Cardiac muscle cell (in vitro differentiated cells and primary cell): ENCODE measurements at regions not wholly inside any gene's neighbourhood (a gene's known extent, or its start where the extent isn't known, plus 50 kb on each side); places are given as distances from the start of the nearest gene placed in this dataset.

ENCODE experiments used
- DNase-seq, 2 donors: peaks; one replicate each; pipeline versions ENCODE4 v3.0.0 to v3.0.0-alpha.2; 2010 to 2017; ENCODE audit warnings: low read depth in 1 of 2, low spot score in 1 of 2
- H3K27ac ChIP-seq: fragments of 200-600 bp; sonication (generic); 2 replicates; pipeline ENCODE4 v1.5.1; 2016
- H3K27me3 ChIP-seq: fragments of 200-600 bp; sonication (generic); 2 replicates; pipeline ENCODE4 v1.6.0; 2016; ENCODE audit warnings: control low read depth
- H3K36me3 ChIP-seq: fragments of 200-600 bp; sonication (generic); 2 replicates; pipeline ENCODE4 v1.5.1; 2016; ENCODE audit warnings: control low read depth
- H3K4me1 ChIP-seq: fragments of 200-600 bp; sonication (generic); 2 replicates; pipeline ENCODE4 v1.8.1; 2017; ENCODE audit warnings: low read depth, mild to moderate bottlenecking, mixed run types
- H3K4me3 ChIP-seq: fragments of 200-600 bp; sonication (generic); 2 replicates; pipeline ENCODE4 v1.5.1; 2016; ENCODE audit warnings: mild to moderate bottlenecking
- H3K9me3 ChIP-seq: fragments of 200-600 bp; sonication (generic); 2 replicates; pipeline ENCODE4 v1.5.1; 2017; ENCODE audit warnings: low read depth, mild to moderate bottlenecking, control low read depth
- TF ChIP-seq, protein P1 (sequence below): IDR thresholded peaks from 2 replicates; pipeline ENCODE4 v1.5.1; 2012; ENCODE audit warnings: low read depth, mild to moderate bottlenecking, low read length

DNA sequence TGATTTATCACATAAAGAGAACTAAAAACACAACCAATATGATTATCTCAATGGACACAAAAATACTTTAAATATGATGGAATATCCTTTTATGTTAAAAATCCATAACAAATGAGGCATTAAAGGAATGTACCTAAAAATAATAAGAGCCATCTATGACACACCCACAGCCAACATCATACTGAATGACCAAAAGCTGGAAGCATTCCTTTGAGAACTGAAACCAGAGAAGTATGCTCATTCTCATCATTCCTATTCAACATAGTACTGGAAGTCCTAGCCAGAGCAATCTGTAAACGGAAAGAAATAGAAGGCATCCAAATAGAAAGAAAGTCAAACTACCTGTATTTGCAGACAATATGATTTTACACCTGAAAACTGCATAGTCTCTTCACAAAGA lies 671.0 kb downstream of the SLITRK1 start:
- Histone ChIP-seq H3K4me1 (no peaks in the 10 kb centered on the region), H3K9me3 (no peaks in the 10 kb centered on the region), H3K27me3 (no peaks in the 10 kb centered on the region), H3K36me3 (no peaks in the 10 kb centered on the region), H3K4me3 (no peak overlapping the region), H3K27ac (no peak overlapping the region)
- TF ChIP-seq, protein P1, sequence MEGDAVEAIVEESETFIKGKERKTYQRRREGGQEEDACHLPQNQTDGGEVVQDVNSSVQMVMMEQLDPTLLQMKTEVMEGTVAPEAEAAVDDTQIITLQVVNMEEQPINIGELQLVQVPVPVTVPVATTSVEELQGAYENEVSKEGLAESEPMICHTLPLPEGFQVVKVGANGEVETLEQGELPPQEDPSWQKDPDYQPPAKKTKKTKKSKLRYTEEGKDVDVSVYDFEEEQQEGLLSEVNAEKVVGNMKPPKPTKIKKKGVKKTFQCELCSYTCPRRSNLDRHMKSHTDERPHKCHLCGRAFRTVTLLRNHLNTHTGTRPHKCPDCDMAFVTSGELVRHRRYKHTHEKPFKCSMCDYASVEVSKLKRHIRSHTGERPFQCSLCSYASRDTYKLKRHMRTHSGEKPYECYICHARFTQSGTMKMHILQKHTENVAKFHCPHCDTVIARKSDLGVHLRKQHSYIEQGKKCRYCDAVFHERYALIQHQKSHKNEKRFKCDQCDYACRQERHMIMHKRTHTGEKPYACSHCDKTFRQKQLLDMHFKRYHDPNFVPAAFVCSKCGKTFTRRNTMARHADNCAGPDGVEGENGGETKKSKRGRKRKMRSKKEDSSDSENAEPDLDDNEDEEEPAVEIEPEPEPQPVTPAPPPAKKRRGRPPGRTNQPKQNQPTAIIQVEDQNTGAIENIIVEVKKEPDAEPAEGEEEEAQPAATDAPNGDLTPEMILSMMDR, result no peak
- DNase-seq, result no peak

DNA sequence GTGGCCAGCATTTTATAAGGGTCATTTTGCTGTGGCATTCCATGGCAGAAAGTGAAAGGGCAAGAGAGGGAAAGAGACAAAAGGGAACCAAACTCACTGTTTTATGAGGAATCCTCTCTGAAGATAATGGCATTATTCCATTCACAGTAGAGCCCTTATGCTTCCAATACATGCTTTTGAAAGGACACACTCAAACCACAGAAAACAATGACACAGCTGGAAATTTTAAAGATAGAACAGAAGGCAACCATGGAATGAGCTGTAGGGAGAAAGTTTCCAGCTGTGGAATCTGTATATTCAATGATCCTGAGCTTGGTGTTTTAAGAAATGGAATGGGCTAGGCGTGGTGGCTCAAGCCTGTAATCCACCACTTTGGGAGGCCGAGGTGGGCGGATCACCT lies 677.4 kb downstream of the SLITRK1 start:
- Histone ChIP-seq H3K4me1 (no peaks in the 10 kb centered on the region), H3K36me3 (no peaks in the 10 kb centered on the region), H3K4me3 (no peak overlapping the region), H3K27ac (no peak overlapping the region), H3K27me3 (no peaks in the 10 kb centered on the region), H3K9me3 (no peaks in the 10 kb centered on the region)
- DNase-seq, result no peak
- TF ChIP-seq, protein P1, result no peak

DNA sequence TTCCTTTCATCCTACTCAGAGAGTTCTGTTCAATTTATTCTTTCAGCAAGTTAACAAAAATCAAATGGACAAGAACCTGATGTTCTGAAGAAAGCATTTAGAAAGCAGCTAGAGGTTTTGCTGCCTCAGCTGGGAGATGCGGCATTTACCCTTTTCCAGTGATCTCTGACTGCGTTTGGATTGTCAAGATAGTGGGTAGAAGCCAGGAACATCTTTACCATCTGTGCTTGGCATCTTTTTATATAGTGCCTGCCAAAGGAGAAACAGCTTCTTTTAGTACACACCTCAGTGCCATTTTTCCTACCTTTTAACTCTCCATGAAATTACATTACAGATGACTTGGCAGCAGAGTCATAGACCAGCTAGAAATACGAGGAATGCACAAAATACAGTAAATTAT lies 680.8 kb downstream of the SLITRK1 start:
- no peaks in the 10 kb centered on the region for H3K4me1 ChIP-seq
- TF ChIP-seq, protein P1, result no peak
- DNase-seq, result no peak
- H3K27me3 ChIP-seq, result no peaks in the 10 kb centered on the region
- no peak overlapping the region for H3K27ac ChIP-seq
- H3K9me3 ChIP-seq, result no peaks in the 10 kb centered on the region
- H3K4me3 ChIP-seq, result no peak overlapping the region
- no peaks in the 10 kb centered on the region for H3K36me3 ChIP-seq

DNA sequence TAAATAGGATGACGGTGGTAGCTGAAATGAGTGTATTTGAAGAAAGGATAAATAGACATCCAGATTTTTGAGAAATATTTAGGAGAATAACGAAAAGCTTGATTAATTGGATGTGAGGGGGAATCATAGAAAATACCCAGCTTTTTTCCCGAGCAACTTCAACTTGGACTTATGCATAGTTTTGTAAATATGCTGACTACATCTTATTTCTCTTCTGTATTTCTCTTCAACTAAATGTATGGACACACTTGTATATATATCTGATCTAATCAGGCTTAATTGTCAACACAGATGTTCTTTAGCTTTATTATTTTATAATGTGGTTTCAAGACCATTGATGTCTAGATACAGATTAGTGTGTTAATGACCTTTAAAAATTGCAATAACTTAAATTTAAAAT lies 685.0 kb downstream of the SLITRK1 start:
- Histone ChIP-seq H3K27ac (no peak overlapping the region), H3K4me3 (no peak overlapping the region), H3K4me1 (no peaks in the 10 kb centered on the region), H3K9me3 (no peaks in the 10 kb centered on the region), H3K27me3 (no peaks in the 10 kb centered on the region), H3K36me3 (no peaks in the 10 kb centered on the region)
- TF ChIP-seq, protein P1, result no peak
- DNase-seq, result no peak

DNA sequence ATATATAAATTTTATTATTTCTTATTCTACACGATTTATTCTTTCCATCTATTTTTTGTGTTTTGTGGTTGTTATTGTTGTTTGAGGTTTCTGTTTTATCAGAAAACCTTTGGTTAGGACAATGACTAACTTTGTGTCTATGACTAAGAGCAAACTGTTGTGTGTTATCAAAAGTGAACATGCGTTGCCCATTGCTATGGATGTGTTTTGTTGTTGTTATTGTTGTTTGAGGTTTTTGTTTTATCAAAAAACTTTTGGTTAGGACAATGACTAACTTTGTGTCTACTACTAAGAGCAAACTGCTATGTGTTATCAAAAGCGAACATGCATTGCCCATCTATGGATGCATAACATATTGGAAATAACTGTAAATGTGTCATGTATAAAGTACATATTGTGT lies 692.3 kb downstream of the SLITRK1 start:
- TF ChIP-seq, protein P1, result no peak
- H3K4me1 ChIP-seq, result no peaks in the 10 kb centered on the region
- peak in 1 of 2 donors; percentile 32 for DNase-seq
- no peaks in the 10 kb centered on the region for H3K36me3 ChIP-seq
- H3K27ac ChIP-seq, result no peak overlapping the region
- no peak overlapping the region for H3K4me3 ChIP-seq
- H3K9me3 ChIP-seq, result no peaks in the 10 kb centered on the region
- no peaks in the 10 kb centered on the region for H3K27me3 ChIP-seq

DNA sequence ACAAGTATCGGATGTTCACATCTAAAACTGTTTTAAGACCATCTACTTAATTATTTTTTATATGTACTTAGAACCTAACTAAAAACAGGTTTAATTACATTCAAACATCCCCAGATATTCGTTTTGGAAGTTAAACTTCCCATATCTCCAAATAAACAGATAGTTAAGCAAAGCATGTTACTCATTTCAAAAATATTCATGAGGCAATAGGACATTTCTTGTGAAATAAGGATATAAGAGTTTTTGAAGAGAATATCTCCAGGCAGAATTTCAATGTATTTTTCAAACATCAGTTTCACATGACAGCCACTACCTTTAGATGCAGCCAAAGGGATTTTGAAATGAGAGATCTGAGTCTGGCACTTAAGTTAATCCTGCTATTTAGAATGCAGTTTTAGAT lies 697.5 kb downstream of the SLITRK1 start:
- H3K36me3 ChIP-seq, result no peaks in the 10 kb centered on the region
- H3K9me3 ChIP-seq, result no peaks in the 10 kb centered on the region
- H3K27ac ChIP-seq, result no peak overlapping the region
- no peaks in the 10 kb centered on the region for H3K4me1 ChIP-seq
- no peak overlapping the region for H3K4me3 ChIP-seq
- DNase-seq, result peak in 1 of 2 donors; percentile 71
- no peaks in the 10 kb centered on the region for H3K27me3 ChIP-seq
- TF ChIP-seq, protein P1, result no peak
